ENCODE measurements at regions not wholly inside any gene's neighbourhood (a gene's known extent, or its start where the extent isn't known, plus 50 kb on each side); places are given as distances from the start of the nearest gene placed in this dataset.
"Not testable (repeated sequence)": the region's sequence is repeated elsewhere in the genome, so short reads cannot be mapped to it uniquely, and the experiment has no call there.

GRCh38 chr10:22158426-22158825 lies 59.4 kb downstream of the EBLN1 start:
- Mint-ChIP-seq H3K27me3 (ENCODE audit: low read depth) (peaks cover 5% of the 10 kb centered on the region), H3K4me3 (ENCODE audit: low read depth) (no peak overlapping the region), H3K4me1 (ENCODE audit: low read depth) (peaks cover 10% of the 10 kb centered on the region), H3K36me3 (ENCODE audit: low read depth) (no peaks in the 10 kb centered on the region), H3K27ac (no peak overlapping the region), H3K9me3 (no peaks in the 10 kb centered on the region)
- intact Hi-C loops (cut with micrococcal nuclease) = no loop called here
- no peak for DNase-seq (ENCODE audit: low spot score)

- Mint-ChIP-seq H3K27me3 (ENCODE audit: low read depth) (peaks cover 5% of the 10 kb centered on the region), H3K36me3 (ENCODE audit: low read depth) (no peaks in the 10 kb centered on the region), H3K4me3 (ENCODE audit: low read depth) (no peak overlapping the region), H3K27ac (no peak overlapping the region), H3K9me3 (peaks cover 4% of the 10 kb centered on the region), H3K4me1 (ENCODE audit: low read depth) (peaks cover 10% of the 10 kb centered on the region)
- intact Hi-C loops (cut with micrococcal nuclease) = no loop called here
- no peak for DNase-seq (ENCODE audit: low spot score)
These were observed 61.1 kb downstream of the EBLN1 start for GRCh38 chr10:22156750-22157149.

- Mint-ChIP-seq H3K4me3 (ENCODE audit: low read depth) (no peak overlapping the region), H3K4me1 (ENCODE audit: low read depth) (no peaks in the 10 kb centered on the region), H3K36me3 (ENCODE audit: low read depth) (no peaks in the 10 kb centered on the region), H3K9me3 (peaks cover 4% of the 10 kb centered on the region), H3K27ac (no peak overlapping the region), H3K27me3 (ENCODE audit: low read depth) (peaks cover 10% of the 10 kb centered on the region)
- no peak for DNase-seq (ENCODE audit: low spot score)
- intact Hi-C loops (cut with micrococcal nuclease) = no loop called here
These were observed 65.4 kb downstream of the EBLN1 start for GRCh38 chr10:22152403-22152802.

- DNase-seq (ENCODE audit: low spot score) = no peak
- intact Hi-C loops (cut with micrococcal nuclease) = no loop called here
- H3K9me3 Mint-ChIP-seq = peaks cover 13% of the 10 kb centered on the region
- no peak overlapping the region for H3K4me3 Mint-ChIP-seq (ENCODE audit: low read depth)
- no peaks in the 10 kb centered on the region for H3K4me1 Mint-ChIP-seq (ENCODE audit: low read depth)
- no peak overlapping the region for H3K27ac Mint-ChIP-seq
- H3K36me3 Mint-ChIP-seq (ENCODE audit: low read depth) = no peaks in the 10 kb centered on the region
- H3K27me3 Mint-ChIP-seq (ENCODE audit: low read depth) = peaks cover 5% of the 10 kb centered on the region
These were observed 67.0 kb downstream of the EBLN1 start for GRCh38 chr10:22150842-22151241.

GRCh38 chr10:22148961-22149360 lies 68.9 kb downstream of the EBLN1 start:
- H3K27ac Mint-ChIP-seq = no peak overlapping the region
- peaks cover 5% of the 10 kb centered on the region for H3K27me3 Mint-ChIP-seq (ENCODE audit: low read depth)
- intact Hi-C loops (cut with micrococcal nuclease) = no loop called here
- peaks cover 13% of the 10 kb centered on the region for H3K9me3 Mint-ChIP-seq
- H3K4me3 Mint-ChIP-seq (ENCODE audit: low read depth) = no peak overlapping the region
- no peak for DNase-seq (ENCODE audit: low spot score)
- no peaks in the 10 kb centered on the region for H3K36me3 Mint-ChIP-seq (ENCODE audit: low read depth)
- no peaks in the 10 kb centered on the region for H3K4me1 Mint-ChIP-seq (ENCODE audit: low read depth)

GRCh38 chr10:22145873-22146272 lies 71.9 kb downstream of the EBLN1 start:
- intact Hi-C loops (cut with micrococcal nuclease); H3K27me3 Mint-ChIP-seq (ENCODE audit: low read depth); DNase-seq (ENCODE audit: low spot score); H3K9me3 Mint-ChIP-seq; H3K36me3 Mint-ChIP-seq (ENCODE audit: low read depth); H3K27ac Mint-ChIP-seq; H3K4me1 Mint-ChIP-seq (ENCODE audit: low read depth); H3K4me3 Mint-ChIP-seq (ENCODE audit: low read depth): not testable (repeated sequence)

GRCh38 chr10:22137542-22137941 lies 80.3 kb downstream of the EBLN1 start:
- Mint-ChIP-seq H3K4me3 (ENCODE audit: low read depth) (no peak overlapping the region), H3K27ac (no peak overlapping the region), H3K4me1 (ENCODE audit: low read depth) (peaks cover 3% of the 10 kb centered on the region), H3K36me3 (ENCODE audit: low read depth) (no peaks in the 10 kb centered on the region), H3K9me3 (no peaks in the 10 kb centered on the region), H3K27me3 (ENCODE audit: low read depth) (no peaks in the 10 kb centered on the region)
- intact Hi-C loops (cut with micrococcal nuclease) = no loop called here
- no peak for DNase-seq (ENCODE audit: low spot score)

GRCh38 chr10:22135591-22135990 lies 82.2 kb downstream of the EBLN1 start:
- intact Hi-C loops (cut with micrococcal nuclease) = no loop called here
- Mint-ChIP-seq H3K27me3 (ENCODE audit: low read depth) (no peaks in the 10 kb centered on the region), H3K36me3 (ENCODE audit: low read depth) (no peaks in the 10 kb centered on the region), H3K4me1 (ENCODE audit: low read depth) (peaks cover 3% of the 10 kb centered on the region), H3K9me3 (no peaks in the 10 kb centered on the region), H3K4me3 (ENCODE audit: low read depth) (no peak overlapping the region), H3K27ac (no peak overlapping the region)
- no peak for DNase-seq (ENCODE audit: low spot score)

- H3K4me3 Mint-ChIP-seq (ENCODE audit: low read depth) = no peak overlapping the region
- H3K36me3 Mint-ChIP-seq (ENCODE audit: low read depth) = no peaks in the 10 kb centered on the region
- H3K9me3 Mint-ChIP-seq = peaks cover 6% of the 10 kb centered on the region
- no peak overlapping the region for H3K27ac Mint-ChIP-seq
- H3K4me1 Mint-ChIP-seq (ENCODE audit: low read depth) = peaks cover 3% of the 10 kb centered on the region
- no peaks in the 10 kb centered on the region for H3K27me3 Mint-ChIP-seq (ENCODE audit: low read depth)
- intact Hi-C loops (cut with micrococcal nuclease) = no loop called here
- no peak for DNase-seq (ENCODE audit: low spot score)
These were observed 83.8 kb downstream of the EBLN1 start for GRCh38 chr10:22133749-22134624.

- DNase-seq (ENCODE audit: low spot score); H3K4me3 Mint-ChIP-seq (ENCODE audit: low read depth); H3K9me3 Mint-ChIP-seq; H3K27me3 Mint-ChIP-seq (ENCODE audit: low read depth); H3K4me1 Mint-ChIP-seq (ENCODE audit: low read depth); H3K36me3 Mint-ChIP-seq (ENCODE audit: low read depth); H3K27ac Mint-ChIP-seq; intact Hi-C loops (cut with micrococcal nuclease): not testable (repeated sequence)
These were observed 87.0 kb downstream of the EBLN1 start for GRCh38 chr10:22130824-22131223.

- H3K27ac Mint-ChIP-seq; H3K9me3 Mint-ChIP-seq; H3K4me3 Mint-ChIP-seq (ENCODE audit: low read depth); H3K4me1 Mint-ChIP-seq (ENCODE audit: low read depth); H3K27me3 Mint-ChIP-seq (ENCODE audit: low read depth); H3K36me3 Mint-ChIP-seq (ENCODE audit: low read depth); intact Hi-C loops (cut with micrococcal nuclease); DNase-seq (ENCODE audit: low spot score): not testable (repeated sequence)
These were observed 88.2 kb downstream of the EBLN1 start for GRCh38 chr10:22129612-22130011.

- H3K4me3 Mint-ChIP-seq (ENCODE audit: low read depth); intact Hi-C loops (cut with micrococcal nuclease): not testable (repeated sequence)
These were observed 96.6 kb downstream of the EBLN1 start for GRCh38 chr10:22121181-22121580.

GRCh38 chr10:22120072-22120471 lies 97.7 kb downstream of the EBLN1 start:
- H3K36me3 Mint-ChIP-seq (ENCODE audit: low read depth); H3K27ac Mint-ChIP-seq; H3K4me3 Mint-ChIP-seq (ENCODE audit: low read depth); H3K9me3 Mint-ChIP-seq; H3K4me1 Mint-ChIP-seq (ENCODE audit: low read depth); intact Hi-C loops (cut with micrococcal nuclease); H3K27me3 Mint-ChIP-seq (ENCODE audit: low read depth); DNase-seq (ENCODE audit: low spot score): not testable (repeated sequence)

More at GRCh38 chr10:22121181-22121580, 96.6 kb downstream of the EBLN1 start:
- not testable (repeated sequence) for H3K27ac Mint-ChIP-seq; H3K27me3 Mint-ChIP-seq (ENCODE audit: low read depth); DNase-seq (ENCODE audit: low spot score); H3K9me3 Mint-ChIP-seq; H3K4me1 Mint-ChIP-seq (ENCODE audit: low read depth); H3K36me3 Mint-ChIP-seq (ENCODE audit: low read depth)
